HEK293 (cell line): ENCODE measurements at regions not wholly inside any gene's neighbourhood (a gene's known extent, or its start where the extent isn't known, plus 50 kb on each side); places are given as distances from the start of the nearest gene placed in this dataset.

Experiments used
- ATF2 ChIP-seq: fragments of 450-650 bp; formaldehyde crosslinking; IDR thresholded peaks from 2 replicates; pipeline ENCODE4 v1.5.1; 2016; ENCODE audit warnings: missing biosample characterization, missing genetic modification characterization, low read depth
- HOXA7 ChIP-seq: sonication (generic); formaldehyde crosslinking; IDR thresholded peaks from 2 replicates; pipeline ENCODE4 v1.8.1; 2022; ENCODE audit warnings: missing genetic modification reagents, borderline replicate concordance
- IKZF3 ChIP-seq: fragments of 450-650 bp; IDR thresholded peaks from 2 replicates; pipeline ENCODE4 v1.5.0; 2018; ENCODE audit warnings: missing biosample characterization, mild to moderate bottlenecking, missing genetic modification characterization, moderate library complexity
- KLF8 ChIP-seq: fragments of 450-650 bp; formaldehyde crosslinking; IDR thresholded peaks from 2 replicates; pipeline ENCODE4 v1.5.1; 2016; ENCODE audit warnings: missing biosample characterization, missing genetic modification characterization
- PRDM10 ChIP-seq: fragments of 450-650 bp; formaldehyde crosslinking; IDR thresholded peaks from 2 replicates; pipeline ENCODE4 v1.5.1; 2016; ENCODE audit warnings: missing biosample characterization, missing genetic modification characterization
- PRDM4 ChIP-seq: fragments of 450-650 bp; formaldehyde crosslinking; IDR thresholded peaks from 2 replicates; pipeline ENCODE4 v1.5.1; 2017; ENCODE audit warnings: missing biosample characterization, missing genetic modification characterization
- SP7 ChIP-seq: fragments of 450-650 bp; formaldehyde crosslinking; IDR thresholded peaks from 2 replicates; pipeline ENCODE4 v1.5.1; 2016; ENCODE audit warnings: missing biosample characterization, missing genetic modification characterization
- ZBTB1 ChIP-seq: fragments of 450-650 bp; formaldehyde crosslinking; IDR thresholded peaks from 2 replicates; pipeline ENCODE4 v1.5.1; 2016; ENCODE audit warnings: missing biosample characterization, missing genetic modification characterization
- ZBTB11 ChIP-seq: fragments of 450-650 bp; formaldehyde crosslinking; conservative IDR thresholded peaks from 2 replicates; pipeline ENCODE4 v1.5.1; 2016; ENCODE audit warnings: low read depth, missing biosample characterization, missing genetic modification characterization
- ZBTB48 ChIP-seq: fragments of 450-650 bp; formaldehyde crosslinking; IDR thresholded peaks from 2 replicates; pipeline ENCODE4 v1.5.1; 2016; ENCODE audit warnings: missing biosample characterization, missing genetic modification characterization
- ZIC2 ChIP-seq: fragments of 450-650 bp; formaldehyde crosslinking; IDR thresholded peaks from 2 replicates; pipeline ENCODE4 v1.5.1; 2016; ENCODE audit warnings: missing biosample characterization, missing genetic modification characterization
- ZNF133 ChIP-seq: fragments of 450-650 bp; formaldehyde crosslinking; IDR thresholded peaks from 2 replicates; pipeline ENCODE4 v1.5.1; 2016; ENCODE audit warnings: missing biosample characterization, missing genetic modification characterization
- ZNF2 ChIP-seq: fragments of 450-650 bp; formaldehyde crosslinking; IDR thresholded peaks from 2 replicates; pipeline ENCODE4 v1.5.1; 2016; ENCODE audit warnings: missing biosample characterization, missing genetic modification characterization
- ZNF239 ChIP-seq: fragments of 450-650 bp; formaldehyde crosslinking; IDR thresholded peaks from 2 replicates; pipeline ENCODE4 v1.5.1; 2016; ENCODE audit warnings: missing biosample characterization, missing genetic modification characterization
- ZNF341 ChIP-seq: fragments of 450-650 bp; formaldehyde crosslinking; IDR thresholded peaks from 2 replicates; pipeline ENCODE4; 2016; ENCODE audit warnings: low read depth, missing biosample characterization, missing genetic modification characterization
- ZNF350 ChIP-seq: fragments of 450-650 bp; formaldehyde crosslinking; IDR thresholded peaks from 2 replicates; pipeline ENCODE4 v1.5.0; 2017; ENCODE audit warnings: missing biosample characterization, mild to moderate bottlenecking, missing genetic modification characterization
- ZNF416 ChIP-seq: fragments of 450-650 bp; formaldehyde crosslinking; IDR thresholded peaks from 2 replicates; pipeline ENCODE4 v1.5.1; 2016; ENCODE audit warnings: missing biosample characterization, missing genetic modification characterization
- ZNF426 ChIP-seq: fragments of 450-650 bp; formaldehyde crosslinking; IDR thresholded peaks from 2 replicates; pipeline ENCODE4 v1.5.1; 2017; ENCODE audit warnings: missing biosample characterization, missing genetic modification characterization, mild to moderate bottlenecking, inconsistent platforms, moderate library complexity
- ZNF48 ChIP-seq: fragments of 450-650 bp; formaldehyde crosslinking; IDR thresholded peaks from 2 replicates; pipeline ENCODE4 v1.5.1; 2016; ENCODE audit warnings: missing biosample characterization, missing genetic modification characterization
- ZNF518A ChIP-seq: fragments of 450-650 bp; formaldehyde crosslinking; conservative IDR thresholded peaks from 2 replicates; pipeline ENCODE4 v1.5.1; 2016; ENCODE audit warnings: low read depth, missing biosample characterization, missing genetic modification characterization
- ZNF664 ChIP-seq: fragments of 450-650 bp; formaldehyde crosslinking; IDR thresholded peaks from 2 replicates; pipeline ENCODE4 v1.5.1; 2016; ENCODE audit warnings: missing biosample characterization, missing genetic modification characterization
- ZNF701 ChIP-seq: fragments of 450-650 bp; formaldehyde crosslinking; IDR thresholded peaks from 2 replicates; pipeline ENCODE4 v1.5.1; 2016; ENCODE audit warnings: missing biosample characterization, missing genetic modification characterization
- ZNF843 ChIP-seq: fragments of 450-650 bp; formaldehyde crosslinking; IDR thresholded peaks from 2 replicates; pipeline ENCODE4 v1.5.1; 2016; ENCODE audit warnings: missing biosample characterization, missing genetic modification characterization
- ZSCAN30 ChIP-seq: fragments of 450-650 bp; IDR thresholded peaks from 2 replicates; pipeline ENCODE4 v1.5.1; 2018; ENCODE audit warnings: missing biosample characterization, mild to moderate bottlenecking, missing genetic modification characterization, moderate library complexity

GRCh38 chr10:10796061-10796773 is 221.5 kb upstream of the CELF2 start (continued):
- TF ChIP-seq PRDM10 (tag by site-specific recombination) (peak; percentile 70), ZNF416 (no peak), ATF2 (tag by site-specific recombination) (peak; percentile 95), PRDM4 (tag by site-specific recombination) (no peak), ZBTB48 (no peak), ZNF133 (tag by site-specific recombination) (no peak), SP7 (tag by site-specific recombination) (peak; percentile 97), KLF8 (tag by site-specific recombination) (no peak), ZNF701 (tag by site-specific recombination) (no peak), ZNF426 (tag by site-specific recombination) (no peak), ZNF239 (no peak), ZNF664 (tag by site-specific recombination) (no peak), ZNF843 (tag by site-specific recombination) (no peak), ZIC2 (tag by site-specific recombination) (no peak), ZBTB11 (tag by site-specific recombination) (no peak; the same call in 1 of the 2 replicates), HOXA7 (CRISPR knock-in tag) (no peak), ZNF2 (tag by site-specific recombination) (no peak), IKZF3 (tag by site-specific recombination) (peak; percentile 63; the same call in 1 of the 2 replicates), ZNF350 (tag by site-specific recombination) (no peak), ZNF518A (tag by site-specific recombination) (0 out of 2 replicates have a peak, but pooled peaks have one; percentile 12), ZBTB1 (tag by site-specific recombination) (no peak), ZNF341 (tag by site-specific recombination) (no peak), ZSCAN30 (tag by site-specific recombination) (no peak), ZNF48 (tag by site-specific recombination) (no peak)
